ENCODE measurements at regions not wholly inside any gene's neighbourhood (a gene's known extent, or its start where the extent isn't known, plus 50 kb on each side); places are given as distances from the start of the nearest gene placed in this dataset.

DNA sequence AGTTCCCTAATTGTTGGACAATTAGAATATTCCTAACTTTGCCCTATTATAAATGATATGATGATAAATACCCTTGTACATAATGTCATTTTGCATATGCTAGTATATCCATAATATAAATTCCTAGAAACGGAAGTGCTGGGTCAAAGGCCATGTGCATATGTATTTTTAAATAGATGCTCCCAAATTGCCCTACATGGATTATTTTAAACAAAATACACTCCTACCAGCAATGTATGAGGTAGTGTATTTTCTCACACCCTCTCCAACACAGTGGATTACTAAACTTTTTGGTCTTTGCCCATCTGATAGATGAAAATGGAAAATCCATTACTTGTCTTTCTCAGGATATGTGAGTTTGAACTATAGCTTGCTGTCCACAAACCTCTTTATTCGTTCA is 385.1 kb upstream of the JARID2 start:
- TF ChIP-seq, protein P1, sequence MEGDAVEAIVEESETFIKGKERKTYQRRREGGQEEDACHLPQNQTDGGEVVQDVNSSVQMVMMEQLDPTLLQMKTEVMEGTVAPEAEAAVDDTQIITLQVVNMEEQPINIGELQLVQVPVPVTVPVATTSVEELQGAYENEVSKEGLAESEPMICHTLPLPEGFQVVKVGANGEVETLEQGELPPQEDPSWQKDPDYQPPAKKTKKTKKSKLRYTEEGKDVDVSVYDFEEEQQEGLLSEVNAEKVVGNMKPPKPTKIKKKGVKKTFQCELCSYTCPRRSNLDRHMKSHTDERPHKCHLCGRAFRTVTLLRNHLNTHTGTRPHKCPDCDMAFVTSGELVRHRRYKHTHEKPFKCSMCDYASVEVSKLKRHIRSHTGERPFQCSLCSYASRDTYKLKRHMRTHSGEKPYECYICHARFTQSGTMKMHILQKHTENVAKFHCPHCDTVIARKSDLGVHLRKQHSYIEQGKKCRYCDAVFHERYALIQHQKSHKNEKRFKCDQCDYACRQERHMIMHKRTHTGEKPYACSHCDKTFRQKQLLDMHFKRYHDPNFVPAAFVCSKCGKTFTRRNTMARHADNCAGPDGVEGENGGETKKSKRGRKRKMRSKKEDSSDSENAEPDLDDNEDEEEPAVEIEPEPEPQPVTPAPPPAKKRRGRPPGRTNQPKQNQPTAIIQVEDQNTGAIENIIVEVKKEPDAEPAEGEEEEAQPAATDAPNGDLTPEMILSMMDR (IDR thresholded peaks at IDR 0.05): no peak
- TF ChIP-seq POLR2A (IDR thresholded peaks at IDR 0.05): no peak
